ENCODE measurements at regions not wholly inside any gene's neighbourhood (a gene's known extent, or its start where the extent isn't known, plus 50 kb on each side); places are given as distances from the start of the nearest gene placed in this dataset.

GRCh38 chr5:98993512-98993911, 64.7 kb upstream of the CHD1 start:
- DNase-seq (ENCODE audit: extremely low read depth in 1 of 2, low read depth in 1 of 2): no peak

DNA sequence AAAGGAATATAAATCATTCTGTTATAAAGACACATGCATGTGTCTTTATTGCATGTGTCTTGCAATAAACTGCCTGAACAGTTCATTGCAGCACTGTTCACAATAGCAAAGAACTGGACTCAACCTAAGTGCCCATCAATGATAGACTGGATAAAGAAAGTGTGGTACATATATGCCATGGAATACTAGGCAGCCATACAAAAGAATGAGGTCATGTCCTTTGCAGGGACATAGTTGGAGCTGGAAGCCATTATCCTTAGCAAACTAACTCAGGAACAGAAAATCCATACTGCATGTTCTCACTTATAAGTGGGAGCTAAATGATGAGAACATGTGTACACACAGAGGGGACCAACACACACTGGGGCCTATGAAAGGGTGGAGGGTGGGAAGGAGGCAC, 63.7 kb upstream of the CHD1 start:
- DNase-seq (ENCODE audit: extremely low read depth in 1 of 2, low read depth in 1 of 2): no peak

DNA sequence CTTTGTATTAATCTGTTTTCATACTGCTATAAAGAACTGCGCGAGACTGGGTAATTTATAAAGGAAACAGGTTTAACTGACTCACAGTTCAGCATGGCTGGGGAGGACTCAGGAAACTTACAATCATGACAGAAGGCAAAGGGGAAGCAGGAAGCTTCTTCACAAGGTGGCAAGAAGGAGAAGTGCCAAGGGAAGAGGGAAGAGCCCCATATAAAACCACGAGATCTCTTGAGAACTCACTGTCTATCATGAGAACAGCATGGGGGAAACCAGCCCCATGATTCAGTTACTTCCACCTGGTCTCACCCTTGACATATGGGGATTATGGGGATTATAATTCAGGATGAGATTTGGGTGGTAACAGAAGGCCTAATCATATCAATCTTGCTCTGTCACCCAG, 60.9 kb upstream of the CHD1 start:
- DNase-seq (ENCODE audit: extremely low read depth in 1 of 2, low read depth in 1 of 2): no peak

DNA sequence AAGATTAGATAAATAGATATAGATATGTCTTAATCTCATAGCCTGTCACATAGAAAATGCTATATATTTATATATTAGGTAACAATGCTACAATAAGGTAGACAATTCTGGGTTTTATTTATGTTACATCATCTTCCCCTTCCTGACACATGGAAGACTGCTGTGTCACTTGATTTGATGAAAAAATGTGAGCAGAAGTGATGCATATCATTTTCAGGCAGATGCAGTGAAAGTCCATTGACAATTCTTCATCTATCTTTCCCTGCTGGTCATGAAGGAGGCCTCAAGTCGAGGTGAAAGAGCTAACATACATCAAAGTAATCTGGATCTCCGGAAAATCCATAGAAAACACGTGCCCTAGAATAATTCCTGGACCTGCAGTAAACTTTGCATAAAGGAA, 57.8 kb upstream of the CHD1 start:
- no peak for DNase-seq (ENCODE audit: extremely low read depth in 1 of 2, low read depth in 1 of 2)

DNA sequence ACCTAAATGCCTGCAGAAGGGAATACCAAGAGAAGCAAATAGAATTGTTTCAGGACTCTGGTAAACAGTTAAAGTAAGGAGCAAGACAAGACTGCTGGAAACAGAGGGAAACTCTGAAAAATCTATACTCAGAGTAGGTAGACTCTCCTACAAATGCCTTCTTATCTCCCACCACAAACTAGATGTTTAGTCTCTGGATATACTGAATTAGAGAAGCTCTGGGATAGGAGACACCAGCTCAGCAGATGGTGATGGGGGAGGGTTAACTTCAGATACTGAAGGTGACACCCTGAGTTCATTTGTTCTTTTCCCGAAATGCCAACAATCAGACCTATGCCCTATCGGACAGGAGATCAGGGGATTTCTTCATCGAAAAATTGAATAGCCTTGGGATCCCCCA, 54.1 kb upstream of the CHD1 start:
- DNase-seq (ENCODE audit: extremely low read depth in 1 of 2, low read depth in 1 of 2): no peak
